ENCODE measurements at regions not wholly inside any gene's neighbourhood (a gene's known extent, or its start where the extent isn't known, plus 50 kb on each side); places are given as distances from the start of the nearest gene placed in this dataset.
"Not testable (repeated sequence)": the region's sequence is repeated elsewhere in the genome, so short reads cannot be mapped to it uniquely, and the experiment has no call there.

- Histone ChIP-seq H3K9me3 (no peaks in the 10 kb centered on the region), H3K27me3 (no peaks in the 10 kb centered on the region), H3K4me3 (no peak overlapping the region), H3K27ac (no peak overlapping the region), H3K36me3 (no peaks in the 10 kb centered on the region), H3K4me1 (no peaks in the 10 kb centered on the region)
- TF ChIP-seq POLR2AphosphoS5 (IDR thresholded peaks at IDR 0.05): no peak
- no peak for TF ChIP-seq CTCF (IDR thresholded peaks at IDR 0.05)
- no peak for TF ChIP-seq POLR2A (IDR thresholded peaks at IDR 0.05)
- no peak for DNase-seq (ENCODE audit: low spot score in 2 of 2)
- intact Hi-C loops (cut with DNase I; ENCODE audit: low total_unique reads): no loop called here
Measured at GRCh38 chrX:27307546-27307945, 155.6 kb downstream of the PPP4R3C start.

- H3K36me3 ChIP-seq; H3K4me3 ChIP-seq; H3K27me3 ChIP-seq; intact Hi-C loops (cut with DNase I; ENCODE audit: low total_unique reads); H3K27ac ChIP-seq; H3K4me1 ChIP-seq; DNase-seq (ENCODE audit: low spot score in 2 of 2): not testable (repeated sequence)
- H3K9me3 ChIP-seq: peaks cover 0 to 14% of the 10 kb centered on the region in 2 donors
Measured at GRCh38 chrX:27292552-27292951, 170.6 kb downstream of the PPP4R3C start.

- Histone ChIP-seq H3K36me3 (no peaks in the 10 kb centered on the region), H3K27me3 (peaks cover 0 to 12% of the 10 kb centered on the region in 2 donors), H3K4me1 (no peaks in the 10 kb centered on the region), H3K9me3 (no peaks in the 10 kb centered on the region), H3K27ac (no peak overlapping the region), H3K4me3 (no peak overlapping the region)
- intact Hi-C loops (cut with DNase I; ENCODE audit: low total_unique reads): no loop called here
- DNase-seq (ENCODE audit: low spot score in 2 of 2): no peak
- TF ChIP-seq POLR2AphosphoS5 (IDR thresholded peaks at IDR 0.05) (no peak), POLR2A (IDR thresholded peaks at IDR 0.05) (no peak), CTCF (IDR thresholded peaks at IDR 0.05) (no peak)
Measured at GRCh38 chrX:27276751-27277150, 186.4 kb downstream of the PPP4R3C start.

GRCh38 chrX:27254656-27255055 is 208.5 kb downstream of the PPP4R3C start:
- Histone ChIP-seq H3K4me1 (no peaks in the 10 kb centered on the region), H3K27ac (no peak overlapping the region), H3K4me3 (no peak overlapping the region), H3K27me3 (no peaks in the 10 kb centered on the region), H3K9me3 (no peaks in the 10 kb centered on the region), H3K36me3 (no peaks in the 10 kb centered on the region)
- DNase-seq (ENCODE audit: low spot score in 2 of 2): no peak
- intact Hi-C loops (cut with DNase I; ENCODE audit: low total_unique reads): no loop called here
- TF ChIP-seq CTCF (IDR thresholded peaks at IDR 0.05) (no peak), POLR2AphosphoS5 (IDR thresholded peaks at IDR 0.05) (no peak), POLR2A (IDR thresholded peaks at IDR 0.05) (no peak)

GRCh38 chrX:27251369-27251768 is 211.8 kb downstream of the PPP4R3C start:
- H3K36me3 ChIP-seq: no peaks in the 10 kb centered on the region
- no peak for TF ChIP-seq CTCF (IDR thresholded peaks at IDR 0.05)
- no peak for TF ChIP-seq POLR2AphosphoS5 (IDR thresholded peaks at IDR 0.05)
- no peak for TF ChIP-seq POLR2A (IDR thresholded peaks at IDR 0.05)
- no peaks in the 10 kb centered on the region for H3K4me1 ChIP-seq
- H3K27ac ChIP-seq: no peak overlapping the region
- no peak overlapping the region for H3K4me3 ChIP-seq
- no peak for DNase-seq (ENCODE audit: low spot score in 2 of 2)
- intact Hi-C loops (cut with DNase I; ENCODE audit: low total_unique reads): no loop called here
- no peaks in the 10 kb centered on the region for H3K9me3 ChIP-seq
- no peaks in the 10 kb centered on the region for H3K27me3 ChIP-seq

GRCh38 chrX:27242581-27242980 is 220.6 kb downstream of the PPP4R3C start:
- intact Hi-C loops (cut with DNase I; ENCODE audit: low total_unique reads): loop anchor here (5.0 kb wide), 1 partner anchor 1095 kb away; no protein-coding TSS in a partner anchor
- Histone ChIP-seq H3K27ac (no peak overlapping the region), H3K27me3 (no peaks in the 10 kb centered on the region), H3K4me3 (no peak overlapping the region), H3K36me3 (no peaks in the 10 kb centered on the region), H3K4me1 (no peaks in the 10 kb centered on the region), H3K9me3 (peaks cover 7 to 18% of the 10 kb centered on the region in 2 donors)
- TF ChIP-seq POLR2A (IDR thresholded peaks at IDR 0.05): no peak
- TF ChIP-seq POLR2AphosphoS5 (IDR thresholded peaks at IDR 0.05): no peak
- no peak for TF ChIP-seq CTCF (IDR thresholded peaks at IDR 0.05)
- DNase-seq (ENCODE audit: low spot score in 2 of 2): no peak
